ENCODE measurements at regions not wholly inside any gene's neighbourhood (a gene's known extent, or its start where the extent isn't known, plus 50 kb on each side); places are given as distances from the start of the nearest gene placed in this dataset.

DNA sequence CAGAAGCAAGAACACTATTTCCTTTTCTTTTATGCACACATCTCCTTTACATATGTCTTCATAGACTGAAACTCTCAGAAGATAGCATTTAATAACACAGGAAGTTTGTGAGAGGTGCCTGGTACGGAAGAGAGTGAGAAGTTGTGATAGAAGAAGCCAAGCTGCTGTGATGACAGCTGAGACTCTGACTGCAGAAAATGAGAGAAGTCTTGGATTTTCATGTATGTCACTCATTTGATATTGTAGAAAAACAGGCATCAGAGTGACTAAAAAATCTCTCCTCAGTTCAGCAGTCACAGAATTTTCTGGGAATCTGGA is 154.9 kb upstream of the BMP2 start:
- CTCF ChIA-PET = interaction anchor here (1.1 to 1.4 kb wide), 2 partner anchors 14 to 24 kb away, joined by 3 to 4 read pairs; no protein-coding TSS in a partner anchor
- POLR2A ChIA-PET = no interaction called here
- TF ChIP-seq, protein P1, sequence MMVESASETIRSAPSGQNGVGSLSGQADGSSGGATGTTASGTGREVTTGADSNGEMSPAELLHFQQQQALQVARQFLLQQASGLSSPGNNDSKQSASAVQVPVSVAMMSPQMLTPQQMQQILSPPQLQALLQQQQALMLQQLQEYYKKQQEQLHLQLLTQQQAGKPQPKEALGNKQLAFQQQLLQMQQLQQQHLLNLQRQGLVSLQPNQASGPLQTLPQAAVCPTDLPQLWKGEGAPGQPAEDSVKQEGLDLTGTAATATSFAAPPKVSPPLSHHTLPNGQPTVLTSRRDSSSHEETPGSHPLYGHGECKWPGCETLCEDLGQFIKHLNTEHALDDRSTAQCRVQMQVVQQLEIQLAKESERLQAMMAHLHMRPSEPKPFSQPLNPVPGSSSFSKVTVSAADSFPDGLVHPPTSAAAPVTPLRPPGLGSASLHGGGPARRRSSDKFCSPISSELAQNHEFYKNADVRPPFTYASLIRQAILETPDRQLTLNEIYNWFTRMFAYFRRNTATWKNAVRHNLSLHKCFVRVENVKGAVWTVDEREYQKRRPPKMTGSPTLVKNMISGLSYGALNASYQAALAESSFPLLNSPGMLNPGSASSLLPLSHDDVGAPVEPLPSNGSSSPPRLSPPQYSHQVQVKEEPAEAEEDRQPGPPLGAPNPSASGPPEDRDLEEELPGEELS (CRISPR knock-in tag; IDR thresholded peaks at IDR 0.05) = no peak
- Mint-ChIP-seq H3K9me3 (peaks cover 5% of the 10 kb centered on the region; the same call in 1 of the 2 replicates), H3K4me3 (no peak overlapping the region), H3K27me3 (ENCODE audit: low read depth) (no peaks in the 10 kb centered on the region), H3K36me3 (no peaks in the 10 kb centered on the region), H3K27ac (no peak overlapping the region), H3K4me1 (no peaks in the 10 kb centered on the region)
- DNase-seq (ENCODE audit: low spot score) = no peak
- no peak for ATAC-seq

DNA sequence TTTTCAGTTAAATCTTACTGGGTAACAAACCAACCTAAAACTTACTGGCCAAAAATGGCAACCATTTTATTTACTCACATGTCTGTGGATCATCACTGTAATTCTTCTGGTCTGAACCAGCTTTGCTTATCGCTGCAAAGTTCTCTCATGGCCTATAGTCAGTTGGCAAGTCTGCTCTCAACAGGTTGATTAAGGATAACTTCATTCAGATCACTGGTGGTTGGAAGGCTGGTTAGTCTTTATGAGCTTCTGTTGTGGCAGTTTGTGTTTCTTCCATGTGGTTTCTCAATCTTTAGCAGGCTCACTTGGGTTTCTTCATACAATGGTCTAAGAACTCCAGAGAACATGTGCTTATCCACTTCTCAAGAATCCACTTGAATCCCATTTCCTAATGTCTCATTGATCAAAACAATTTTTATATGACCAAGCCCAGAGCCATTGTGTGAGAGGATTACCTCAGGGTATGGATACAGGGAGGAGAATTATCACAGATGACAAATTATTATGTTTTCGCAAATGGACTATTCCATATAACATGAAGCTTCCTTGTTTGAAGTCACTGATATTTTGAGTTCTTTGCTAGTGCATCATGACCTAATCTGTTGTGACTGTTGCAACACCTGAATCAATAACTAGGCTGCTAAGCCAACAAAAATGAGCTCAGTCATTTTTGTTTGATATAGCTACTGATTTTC is 155.4 kb upstream of the BMP2 start:
- ChIA-PET POLR2A (no interaction called here), CTCF (interaction anchor here (1.1 to 1.4 kb wide), 2 partner anchors 14 to 25 kb away, joined by 3 to 4 read pairs; no protein-coding TSS in a partner anchor)
- DNase-seq (ENCODE audit: low spot score) (no peak), ATAC-seq (no peak)
- H3K27me3 Mint-ChIP-seq (ENCODE audit: low read depth) = no peaks in the 10 kb centered on the region
- peaks cover 5% of the 10 kb centered on the region; the same call in 1 of the 2 replicates for H3K9me3 Mint-ChIP-seq
- TF ChIP-seq GABPB1 (CRISPR knock-in tag; IDR thresholded peaks at IDR 0.05) = peak; percentile 96
- TF ChIP-seq, protein P2, sequence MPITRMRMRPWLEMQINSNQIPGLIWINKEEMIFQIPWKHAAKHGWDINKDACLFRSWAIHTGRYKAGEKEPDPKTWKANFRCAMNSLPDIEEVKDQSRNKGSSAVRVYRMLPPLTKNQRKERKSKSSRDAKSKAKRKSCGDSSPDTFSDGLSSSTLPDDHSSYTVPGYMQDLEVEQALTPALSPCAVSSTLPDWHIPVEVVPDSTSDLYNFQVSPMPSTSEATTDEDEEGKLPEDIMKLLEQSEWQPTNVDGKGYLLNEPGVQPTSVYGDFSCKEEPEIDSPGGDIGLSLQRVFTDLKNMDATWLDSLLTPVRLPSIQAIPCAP (CRISPR knock-in tag; IDR thresholded peaks at IDR 0.05) = no peak
- no peak for TF ChIP-seq NR3C1 (CRISPR knock-in tag; conservative IDR thresholded peaks at IDR 0.05; ENCODE audit: low read depth)
- no peaks in the 10 kb centered on the region for H3K4me1 Mint-ChIP-seq
- no peak overlapping the region for H3K4me3 Mint-ChIP-seq
- H3K27ac Mint-ChIP-seq = no peak overlapping the region; the same call in 1 of the 2 replicates
- H3K36me3 Mint-ChIP-seq = no peaks in the 10 kb centered on the region

DNA sequence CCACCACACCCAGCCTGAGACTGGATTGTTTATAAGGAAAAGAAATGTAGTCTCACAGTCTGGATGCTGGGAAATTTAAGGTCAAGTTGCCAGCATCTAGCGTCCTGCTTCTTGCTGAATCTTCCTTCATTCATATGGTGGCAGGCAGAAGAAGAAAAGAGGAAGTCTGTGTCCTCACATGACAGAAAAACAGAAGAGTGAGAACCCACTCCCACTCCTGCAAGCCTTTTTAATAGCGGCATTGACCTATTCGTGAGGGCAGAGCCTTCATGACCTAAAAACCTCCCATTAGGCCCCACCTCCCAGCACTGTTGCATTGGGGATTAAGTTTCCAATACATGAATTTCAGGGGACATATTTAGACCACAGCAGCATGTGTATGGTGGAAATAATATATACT is 160.8 kb upstream of the BMP2 start:
- H3K27ac Mint-ChIP-seq = no peak overlapping the region
- ChIA-PET CTCF (no interaction called here), POLR2A (no interaction called here)
- TF ChIP-seq, protein P3, sequence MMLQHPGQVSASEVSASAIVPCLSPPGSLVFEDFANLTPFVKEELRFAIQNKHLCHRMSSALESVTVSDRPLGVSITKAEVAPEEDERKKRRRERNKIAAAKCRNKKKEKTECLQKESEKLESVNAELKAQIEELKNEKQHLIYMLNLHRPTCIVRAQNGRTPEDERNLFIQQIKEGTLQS (CRISPR knock-in tag; conservative IDR thresholded peaks at IDR 0.05) = no peak
- no peak for TF ChIP-seq NR3C1 (CRISPR knock-in tag; conservative IDR thresholded peaks at IDR 0.05; ENCODE audit: low read depth)
- no peak overlapping the region for H3K4me3 Mint-ChIP-seq
- H3K36me3 Mint-ChIP-seq = no peaks in the 10 kb centered on the region
- no peaks in the 10 kb centered on the region for H3K4me1 Mint-ChIP-seq
- no peaks in the 10 kb centered on the region for H3K27me3 Mint-ChIP-seq (ENCODE audit: low read depth)
- H3K9me3 Mint-ChIP-seq = 0 out of 2 replicates have a peak, but pooled peaks cover under 1% of the 10 kb centered on the region
- DNase-seq (ENCODE audit: low spot score) (no peak), ATAC-seq (no peak)

DNA sequence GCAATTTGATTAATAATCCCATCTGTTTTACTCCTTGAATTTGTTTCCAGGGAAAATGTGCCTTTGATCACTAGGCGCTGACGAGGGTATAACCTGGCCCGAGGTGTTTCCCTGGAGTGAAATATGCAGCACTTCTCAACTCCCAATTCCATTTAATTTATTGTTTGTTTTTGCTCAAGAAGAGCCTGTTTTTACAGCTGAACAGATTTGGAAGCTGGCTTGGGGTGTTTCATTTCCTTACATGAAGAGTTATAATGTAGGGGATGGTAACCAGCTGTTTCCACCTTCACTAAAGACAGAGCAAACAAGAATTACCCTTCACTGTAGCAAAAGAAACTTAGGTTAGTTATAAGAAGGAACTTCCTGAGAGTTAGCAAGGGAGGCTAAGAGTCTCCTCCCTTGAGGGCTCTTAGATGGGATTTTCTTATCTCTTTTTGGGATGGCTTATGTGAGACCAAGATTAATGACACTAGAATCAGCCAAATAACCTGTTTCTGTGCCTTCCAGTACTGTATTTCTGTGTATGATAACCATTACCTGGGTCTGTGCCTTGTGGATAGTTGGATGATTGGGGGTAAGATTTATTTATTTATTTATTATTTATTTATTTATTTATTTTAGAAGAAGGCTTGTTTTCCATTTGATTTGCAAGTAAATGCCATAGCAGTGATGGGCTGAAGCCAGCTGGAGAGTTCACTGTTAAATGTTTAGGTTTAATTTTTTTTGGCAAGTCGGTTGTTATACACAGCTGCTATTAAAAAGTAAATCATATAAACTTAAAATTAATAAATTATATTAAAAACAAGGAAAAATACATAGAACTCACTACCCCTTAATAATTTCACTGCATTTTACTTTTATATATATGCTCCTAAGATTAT is 162.2 kb upstream of the BMP2 start:
- CTCF ChIA-PET = interaction anchor here (1.9 kb wide), 1 partner anchor 22 kb away, joined by 5 read pairs; no protein-coding TSS in a partner anchor
- TF ChIP-seq SMAD4 (CRISPR knock-in tag; IDR thresholded peaks at IDR 0.05) = no peak
- no peak for TF ChIP-seq JUN (CRISPR knock-in tag; IDR thresholded peaks at IDR 0.05)
- no peak for TF ChIP-seq KAT7 (CRISPR knock-in tag; IDR thresholded peaks at IDR 0.05; ENCODE audit: borderline replicate concordance)
- TF ChIP-seq ZNF396 (CRISPR knock-in tag; IDR thresholded peaks at IDR 0.05; ENCODE audit: borderline replicate concordance) = no peak
- no peak for TF ChIP-seq CREB1 (CRISPR knock-in tag; IDR thresholded peaks at IDR 0.05)
- TF ChIP-seq, protein P4, sequence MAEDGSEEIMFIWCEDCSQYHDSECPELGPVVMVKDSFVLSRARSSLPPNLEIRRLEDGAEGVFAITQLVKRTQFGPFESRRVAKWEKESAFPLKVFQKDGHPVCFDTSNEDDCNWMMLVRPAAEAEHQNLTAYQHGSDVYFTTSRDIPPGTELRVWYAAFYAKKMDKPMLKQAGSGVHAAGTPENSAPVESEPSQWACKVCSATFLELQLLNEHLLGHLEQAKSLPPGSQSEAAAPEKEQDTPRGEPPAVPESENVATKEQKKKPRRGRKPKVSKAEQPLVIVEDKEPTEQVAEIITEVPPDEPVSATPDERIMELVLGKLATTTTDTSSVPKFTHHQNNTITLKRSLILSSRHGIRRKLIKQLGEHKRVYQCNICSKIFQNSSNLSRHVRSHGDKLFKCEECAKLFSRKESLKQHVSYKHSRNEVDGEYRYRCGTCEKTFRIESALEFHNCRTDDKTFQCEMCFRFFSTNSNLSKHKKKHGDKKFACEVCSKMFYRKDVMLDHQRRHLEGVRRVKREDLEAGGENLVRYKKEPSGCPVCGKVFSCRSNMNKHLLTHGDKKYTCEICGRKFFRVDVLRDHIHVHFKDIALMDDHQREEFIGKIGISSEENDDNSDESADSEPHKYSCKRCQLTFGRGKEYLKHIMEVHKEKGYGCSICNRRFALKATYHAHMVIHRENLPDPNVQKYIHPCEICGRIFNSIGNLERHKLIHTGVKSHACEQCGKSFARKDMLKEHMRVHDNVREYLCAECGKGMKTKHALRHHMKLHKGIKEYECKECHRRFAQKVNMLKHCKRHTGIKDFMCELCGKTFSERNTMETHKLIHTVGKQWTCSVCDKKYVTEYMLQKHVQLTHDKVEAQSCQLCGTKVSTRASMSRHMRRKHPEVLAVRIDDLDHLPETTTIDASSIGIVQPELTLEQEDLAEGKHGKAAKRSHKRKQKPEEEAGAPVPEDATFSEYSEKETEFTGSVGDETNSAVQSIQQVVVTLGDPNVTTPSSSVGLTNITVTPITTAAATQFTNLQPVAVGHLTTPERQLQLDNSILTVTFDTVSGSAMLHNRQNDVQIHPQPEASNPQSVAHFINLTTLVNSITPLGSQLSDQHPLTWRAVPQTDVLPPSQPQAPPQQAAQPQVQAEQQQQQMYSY (CRISPR knock-in tag; IDR thresholded peaks at IDR 0.05) = no peak
- TF ChIP-seq, protein P5, sequence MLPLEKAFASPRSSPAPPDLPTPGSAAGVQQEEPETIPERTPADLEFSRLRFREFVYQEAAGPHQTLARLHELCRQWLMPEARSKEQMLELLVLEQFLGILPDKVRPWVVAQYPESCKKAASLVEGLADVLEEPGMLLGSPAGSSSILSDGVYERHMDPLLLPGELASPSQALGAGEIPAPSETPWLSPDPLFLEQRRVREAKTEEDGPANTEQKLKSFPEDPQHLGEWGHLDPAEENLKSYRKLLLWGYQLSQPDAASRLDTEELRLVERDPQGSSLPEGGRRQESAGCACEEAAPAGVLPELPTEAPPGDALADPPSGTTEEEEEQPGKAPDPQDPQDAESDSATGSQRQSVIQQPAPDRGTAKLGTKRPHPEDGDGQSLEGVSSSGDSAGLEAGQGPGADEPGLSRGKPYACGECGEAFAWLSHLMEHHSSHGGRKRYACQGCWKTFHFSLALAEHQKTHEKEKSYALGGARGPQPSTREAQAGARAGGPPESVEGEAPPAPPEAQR (CRISPR knock-in tag; IDR thresholded peaks at IDR 0.05) = no peak
- TF ChIP-seq TEAD1 (CRISPR knock-in tag; IDR thresholded peaks at IDR 0.05) = no peak
- TF ChIP-seq ESRRA (CRISPR knock-in tag; IDR thresholded peaks at IDR 0.05; ENCODE audit: borderline replicate concordance) = no peak
- no peak for TF ChIP-seq TCF7 (CRISPR knock-in tag; IDR thresholded peaks at IDR 0.05; ENCODE audit: low read depth)

More for the DNA sequence above, 162.2 kb upstream of the BMP2 start:
- ATAC-seq = no peak
- Mint-ChIP-seq H3K27me3 (ENCODE audit: low read depth) (no peaks in the 10 kb centered on the region), H3K9me3 (no peaks in the 10 kb centered on the region), H3K4me3 (no peak overlapping the region), H3K36me3 (no peaks in the 10 kb centered on the region), H3K4me1 (no peaks in the 10 kb centered on the region), H3K27ac (no peak overlapping the region)
- POLR2A ChIA-PET = no interaction called here
- no peak for DNase-seq (ENCODE audit: low spot score)
